CD4-positive, alpha-beta T cell treated with Interleukin-2 at 100 ng/mL for 4 hours (primary cell): ENCODE measurements at regions not wholly inside any gene's neighbourhood (a gene's known extent, or its start where the extent isn't known, plus 50 kb on each side); places are given as distances from the start of the nearest gene placed in this dataset.

Experiments used
- DNase-seq: peaks from one replicate; pipeline ENCODE4 v3.0.0-alpha.2; 2020; ENCODE audit warnings: low spot score

- DNase-seq: no peak
Observed at GRCh38 chr6:154885214-154885613, 109.9 kb upstream of the TIAM2 start.

- DNase-seq: no peak
Observed at GRCh38 chr6:154886016-154886415, 109.1 kb upstream of the TIAM2 start.

- no peak for DNase-seq
Observed at GRCh38 chr6:154886471-154886870, 108.6 kb upstream of the TIAM2 start.

GRCh38 chr6:154887051-154887450 lies 108.1 kb upstream of the TIAM2 start:
- no peak for DNase-seq

- DNase-seq: no peak
Observed at GRCh38 chr6:154888421-154889295, 106.5 kb upstream of the TIAM2 start.

- DNase-seq: no peak
Observed at GRCh38 chr6:154890874-154891273, 104.2 kb upstream of the TIAM2 start.

- DNase-seq: no peak
Observed at GRCh38 chr6:154891901-154892300, 103.2 kb upstream of the TIAM2 start.

GRCh38 chr6:154893917-154894316 lies 101.2 kb upstream of the TIAM2 start:
- DNase-seq: no peak

GRCh38 chr6:154894902-154895301 lies 100.2 kb upstream of the TIAM2 start:
- DNase-seq: no peak

GRCh38 chr6:154895841-154896240 lies 99.3 kb upstream of the TIAM2 start:
- no peak for DNase-seq

GRCh38 chr6:154898821-154899220 lies 96.3 kb upstream of the TIAM2 start:
- no peak for DNase-seq

GRCh38 chr6:154899824-154900463 lies 95.2 kb upstream of the TIAM2 start:
- DNase-seq: no peak

GRCh38 chr6:154901876-154902552 lies 93.1 kb upstream of the TIAM2 start:
- no peak for DNase-seq

GRCh38 chr6:154907291-154907690 lies 87.8 kb upstream of the TIAM2 start:
- DNase-seq: no peak

GRCh38 chr6:154908723-154909122 lies 86.4 kb upstream of the TIAM2 start:
- no peak for DNase-seq

GRCh38 chr6:154909311-154909710 lies 85.8 kb upstream of the TIAM2 start:
- DNase-seq: no peak

- DNase-seq: no peak
Observed at GRCh38 chr6:154909821-154910220, 85.3 kb upstream of the TIAM2 start.

- DNase-seq: no peak
Observed at GRCh38 chr6:154914288-154914687, 80.8 kb upstream of the TIAM2 start.

- DNase-seq: no peak
Observed at GRCh38 chr6:154916857-154917256, 78.3 kb upstream of the TIAM2 start.

GRCh38 chr6:154917941-154918340 lies 77.2 kb upstream of the TIAM2 start:
- no peak for DNase-seq

- no peak for DNase-seq
Observed at GRCh38 chr6:154919806-154920205, 75.3 kb upstream of the TIAM2 start.

GRCh38 chr6:154920495-154921200 lies 74.5 kb upstream of the TIAM2 start:
- DNase-seq: no peak
